ENCODE measurements at regions not wholly inside any gene's neighbourhood (a gene's known extent, or its start where the extent isn't known, plus 50 kb on each side); places are given as distances from the start of the nearest gene placed in this dataset.

- TF ChIP-seq EZH2 (conservative IDR thresholded peaks at IDR 0.05; ENCODE audit: low read depth, low read length) (no peak), ERF (CRISPR knock-in tag; IDR thresholded peaks at IDR 0.05) (no peak), TEAD2 (CRISPR knock-in tag; IDR thresholded peaks at IDR 0.05) (no peak), DRAP1 (CRISPR knock-in tag; IDR thresholded peaks at IDR 0.05) (no peak), ZFX (CRISPR knock-in tag; IDR thresholded peaks at IDR 0.05; ENCODE audit: low read depth) (no peak), FOXM1 (CRISPR knock-in tag; IDR thresholded peaks at IDR 0.05) (no peak), CTCF (CRISPR knock-in tag; IDR thresholded peaks at IDR 0.05) (no peak)
Measured at GRCh38 chr12:46981622-46982021, 97.8 kb upstream of the PCED1B start.

All from HepG2 (cell line).